H1 (cell line): ENCODE measurements at regions not wholly inside any gene's neighbourhood (a gene's known extent, or its start where the extent isn't known, plus 50 kb on each side); places are given as distances from the start of the nearest gene placed in this dataset.

Experiments
- CTCF ChIA-PET: fragments of 300-600 bp; sonication (Branson Sonifier 250); formaldehyde crosslinking; loops from one replicate; lab custom pipeline; 2021; ENCODE audit not compliant: partially characterized antibody; lab: Charles Lee
- POLR2A ChIA-PET: fragments of 300-600 bp; sonication (Branson Sonifier 250); formaldehyde crosslinking; loops from one replicate; lab custom pipeline; 2021; ENCODE audit warnings: inconsistent platforms; ENCODE audit not compliant: partially characterized antibody; lab: Charles Lee
- DNase-seq, 2 experiments: peaks; one replicate each; pipeline versions ENCODE4 v3.0.0 to v3.0.0-alpha.2; 2010 to 2022; ENCODE audit warnings: low spot score in 2 of 2, low read depth in 1 of 2, mixed read lengths in 1 of 2
- FAIRE-seq: peaks from 2 replicates; lab custom pipeline; 2011; peaks lifted over from hg19 to GRCh38; lab: Jason Lieb, UNC
- H2AFZ ChIP-seq: 2 replicates; pipeline ENCODE4 v1.8.1; 2012; ENCODE audit warnings: low read length, inconsistent platforms
- H2AK5ac ChIP-seq: 2 replicates; pipeline ENCODE4 v1.6.1; 2013; ENCODE audit warnings: low read depth, low read length
- H2BK120ac ChIP-seq: replicated peaks from 2 replicates; pipeline ENCODE3; 2013; ENCODE audit warnings: low read depth, low read length, inconsistent platforms
- H2BK12ac ChIP-seq: 2 replicates; pipeline ENCODE4 v1.6.1; 2013; ENCODE audit warnings: low read depth, low read length
- H2BK15ac ChIP-seq: 2 replicates; pipeline ENCODE4 v1.6.1; 2013; ENCODE audit warnings: low read length
- H2BK20ac ChIP-seq: 2 replicates; pipeline ENCODE4 v1.6.1; 2013; ENCODE audit warnings: low read length
- H2BK5ac ChIP-seq: 2 replicates; pipeline ENCODE4 v1.6.1; 2013; ENCODE audit warnings: low read depth, low read length
- H3K14ac ChIP-seq: 2 replicates; pipeline ENCODE4 v1.6.1; 2013; ENCODE audit warnings: inconsistent platforms; ENCODE audit not compliant: insufficient read length
- H3K18ac ChIP-seq: 2 replicates; pipeline ENCODE4 v1.6.1; 2013; ENCODE audit warnings: low read length; ENCODE audit errors: extremely low read depth
- H3K23ac ChIP-seq: 2 replicates; pipeline ENCODE4 v1.6.1; 2013; ENCODE audit warnings: inconsistent platforms; ENCODE audit not compliant: insufficient read length
- H3K23me2 ChIP-seq: 2 replicates; pipeline ENCODE4 v1.6.1; 2013; ENCODE audit warnings: low read depth, low read length
- H3K27ac ChIP-seq: 2 replicates; pipeline ENCODE4 v1.6.1; 2011; ENCODE audit warnings: low read depth, low read length, inconsistent platforms
- H3K27me3 ChIP-seq, 4 experiments: replicated peaks in 1 of 4; 1 replicate in 1 of 4; 2 replicates in 3 of 4; pipeline versions ENCODE4 v1.6.1 to v1.8.1; 2011 to 2013; ENCODE audit warnings: low read length in 3 of 4, mild to moderate bottlenecking in 3 of 4, inconsistent platforms in 2 of 4, mixed read lengths in 2 of 4, moderate library complexity in 1 of 4; ENCODE audit not compliant: control insufficient read depth in 3 of 4, insufficient read depth in 3 of 4; ENCODE audit errors: extremely low read depth in 1 of 4
- H3K36me3 ChIP-seq, 4 experiments: 2 replicates each; pipeline versions ENCODE4 v1.6.1 to v1.8.1; 2011 to 2013; ENCODE audit warnings: mild to moderate bottlenecking in 4 of 4, low read length in 3 of 4, moderate library complexity in 2 of 4, control low read depth in 1 of 4, inconsistent platforms in 1 of 4; ENCODE audit not compliant: insufficient read depth in 4 of 4, control insufficient read depth in 2 of 4
- H3K4ac ChIP-seq: replicated peaks from 2 replicates; pipeline ENCODE3; 2013; ENCODE audit warnings: low read length, low read depth, mixed read lengths, inconsistent platforms; ENCODE audit not compliant: insufficient read length
- H3K4me1 ChIP-seq, 4 experiments: replicated peaks in 1 of 4; 1 replicate in 1 of 4; 2 replicates in 3 of 4; pipeline versions ENCODE4 v1.6.1 to v1.8.1; 2011 to 2013; ENCODE audit warnings: low read length in 3 of 4, inconsistent platforms in 2 of 4, mixed read lengths in 1 of 4; ENCODE audit not compliant: insufficient read depth in 4 of 4, control insufficient read depth in 3 of 4
- H3K4me2 ChIP-seq, 2 experiments: 2 replicates each; pipeline versions ENCODE4 v1.6.1 to v1.8.1; 2011 to 2013; ENCODE audit warnings: low read depth in 2 of 2, low read length in 2 of 2, control low read depth in 1 of 2, inconsistent platforms in 1 of 2, mild to moderate bottlenecking in 1 of 2; ENCODE audit not compliant: insufficient read depth in 1 of 2
- H3K4me3 ChIP-seq, 4 experiments: fragments of 200-600, 300-600 bp in 1 of 4; sonication (generic), shearing (Covaris generic), sonication (Bioruptor Twin) in 1 of 4; 2 replicates each; pipeline versions ENCODE4 v1.5.1 to v1.8.1; 2011 to 2016; ENCODE audit warnings: low read length in 4 of 4, low read depth in 3 of 4, control low read depth in 2 of 4, inconsistent platforms in 2 of 4, mild to moderate bottlenecking in 2 of 4, mixed read lengths in 1 of 4, moderate library complexity in 1 of 4; ENCODE audit not compliant: insufficient read depth in 2 of 4; ENCODE audit errors: extremely low read depth in 1 of 4
- H3K56ac ChIP-seq: replicated peaks from 2 replicates; pipeline ENCODE3; 2013; ENCODE audit warnings: low read depth, mild to moderate bottlenecking, mixed read lengths, low read length, inconsistent platforms; ENCODE audit not compliant: insufficient read length
- H3K79me1 ChIP-seq: 2 replicates; pipeline ENCODE4 v1.6.1; 2013; ENCODE audit warnings: low read depth, low read length, control low read depth
- H3K79me2 ChIP-seq, 2 experiments: 2 replicates each; pipeline versions ENCODE4 v1.6.1 to v1.8.1; 2012 to 2013; ENCODE audit warnings: low read length in 2 of 2, mild to moderate bottlenecking in 2 of 2, inconsistent platforms in 1 of 2; ENCODE audit not compliant: insufficient read depth in 2 of 2, control insufficient read depth in 1 of 2
- H3K9ac ChIP-seq, 4 experiments: replicated peaks in 1 of 4; 1 replicate in 1 of 4; 2 replicates in 3 of 4; pipeline versions ENCODE4 v1.6.1 to v1.8.1; 2011 to 2013; ENCODE audit warnings: low read depth in 3 of 4, low read length in 3 of 4, control low read depth in 2 of 4, mild to moderate bottlenecking in 2 of 4, moderate library complexity in 2 of 4, inconsistent platforms in 1 of 4; ENCODE audit errors: extremely low read depth in 1 of 4
- H3K9me3 ChIP-seq, 2 experiments: 2 replicates each; pipeline versions ENCODE4 v1.6.1 to v1.8.1; 2012 to 2013; ENCODE audit warnings: mild to moderate bottlenecking in 2 of 2, moderate library complexity in 2 of 2, control low read depth in 1 of 2, inconsistent platforms in 1 of 2, low read depth in 1 of 2, low read length in 1 of 2, mixed read lengths in 1 of 2; ENCODE audit not compliant: insufficient read depth in 2 of 2
- H4K20me1 ChIP-seq, 2 experiments: replicated peaks in 1 of 2; 2 replicates each; pipeline versions ENCODE3 to v1.8.1; 2011 to 2013; ENCODE audit warnings: inconsistent platforms in 2 of 2, low read length in 2 of 2, mild to moderate bottlenecking in 1 of 2; ENCODE audit not compliant: insufficient read depth in 2 of 2, control insufficient read depth in 1 of 2
- H4K5ac ChIP-seq: 2 replicates; pipeline ENCODE4 v1.6.1; 2013; ENCODE audit warnings: low read length, low read depth, mixed read lengths, inconsistent platforms; ENCODE audit not compliant: insufficient read length
- H4K8ac ChIP-seq: 2 replicates; pipeline ENCODE4 v1.8.0; 2013; ENCODE audit warnings: mild to moderate bottlenecking, moderate library complexity, low read length, inconsistent platforms; ENCODE audit not compliant: insufficient read depth; ENCODE audit errors: extremely low read depth
- H4K91ac ChIP-seq: replicated peaks from 2 replicates; pipeline ENCODE3; 2013; ENCODE audit warnings: low read length, mixed read lengths, inconsistent platforms; ENCODE audit not compliant: insufficient read length
- CHD1 ChIP-seq: IDR thresholded peaks from 2 replicates; pipeline ENCODE4 v1.6.1; 2012; ENCODE audit warnings: low read depth, low read length, improper control_type of control experiment
- EGR1 ChIP-seq: IDR thresholded peaks from 2 replicates; pipeline ENCODE4 v1.6.1; 2011; ENCODE audit warnings: low read depth, low read length, borderline replicate concordance
- FOSL1 ChIP-seq: IDR thresholded peaks from 2 replicates; pipeline ENCODE4 v1.6.1; 2011; ENCODE audit warnings: mild to moderate bottlenecking, low read depth, low read length, moderate library complexity; ENCODE audit not compliant: insufficient read depth
- JUND ChIP-seq: IDR thresholded peaks from 2 replicates; pipeline ENCODE4 v1.6.1; 2011; ENCODE audit warnings: mild to moderate bottlenecking, improper control_type of control experiment, low read length
- KDM1A ChIP-seq: fragments of 200-600, 300-600 bp; sonication (generic); IDR thresholded peaks from 2 replicates; pipeline ENCODE4 v1.7.1; 2016; ENCODE audit warnings: mild to moderate bottlenecking, low read length, borderline replicate concordance
- KDM4A ChIP-seq: IDR thresholded peaks from one replicate; pipeline ENCODE4 v1.7.1; 2012; ENCODE audit warnings: low read depth, mild to moderate bottlenecking, moderate library complexity, low read length, inconsistent platforms; ENCODE audit not compliant: severe bottlenecking
- SP1 ChIP-seq: IDR thresholded peaks from 2 replicates; pipeline ENCODE4 v1.6.1; 2011; ENCODE audit warnings: low read depth, low read length
- SUZ12 ChIP-seq: fragments of 200-600 bp; sonication (generic); IDR thresholded peaks from 2 replicates; pipeline ENCODE4 v1.6.1; 2012; ENCODE audit warnings: mild to moderate bottlenecking, inconsistent platforms, low read length, moderate library complexity, mixed read lengths
- TCF12 ChIP-seq: IDR thresholded peaks from 2 replicates; pipeline ENCODE4 v1.6.1; 2011; ENCODE audit warnings: low read depth, mild to moderate bottlenecking, low read length
- ZNF274 ChIP-seq: IDR thresholded peaks from 2 replicates; pipeline ENCODE4 v1.7.0; 2012; ENCODE audit warnings: low read length, borderline replicate concordance; ENCODE audit errors: extremely low read depth
- WGBS, 2 experiments: shearing (Covaris generic) in 1 of 2; methylation state at CpG; one replicate each; pipeline versions ENCODE4 v1.1.6 to v1.1.7; 2013 to 2015; ENCODE audit warnings: low lambda C conversion rate in 2 of 2, mixed read lengths in 2 of 2, inconsistent platforms in 1 of 2, low coverage in 1 of 2, missing lambda C conversion rate in 1 of 2; ENCODE audit not compliant: insufficient replicate concordance in 2 of 2, insufficient coverage in 1 of 2, insufficient read length in 1 of 2; ENCODE audit errors: extremely low coverage in 1 of 2, missing lambda C conversion rate in 1 of 2; 5-methylcytosine and 5-hydroxymethylcytosine counted together
- TF ChIP-seq, protein P1 (sequence below): IDR thresholded peaks from 2 replicates; pipeline ENCODE4 v1.6.1; 2012; ENCODE audit warnings: low read length, inconsistent platforms

DNA sequence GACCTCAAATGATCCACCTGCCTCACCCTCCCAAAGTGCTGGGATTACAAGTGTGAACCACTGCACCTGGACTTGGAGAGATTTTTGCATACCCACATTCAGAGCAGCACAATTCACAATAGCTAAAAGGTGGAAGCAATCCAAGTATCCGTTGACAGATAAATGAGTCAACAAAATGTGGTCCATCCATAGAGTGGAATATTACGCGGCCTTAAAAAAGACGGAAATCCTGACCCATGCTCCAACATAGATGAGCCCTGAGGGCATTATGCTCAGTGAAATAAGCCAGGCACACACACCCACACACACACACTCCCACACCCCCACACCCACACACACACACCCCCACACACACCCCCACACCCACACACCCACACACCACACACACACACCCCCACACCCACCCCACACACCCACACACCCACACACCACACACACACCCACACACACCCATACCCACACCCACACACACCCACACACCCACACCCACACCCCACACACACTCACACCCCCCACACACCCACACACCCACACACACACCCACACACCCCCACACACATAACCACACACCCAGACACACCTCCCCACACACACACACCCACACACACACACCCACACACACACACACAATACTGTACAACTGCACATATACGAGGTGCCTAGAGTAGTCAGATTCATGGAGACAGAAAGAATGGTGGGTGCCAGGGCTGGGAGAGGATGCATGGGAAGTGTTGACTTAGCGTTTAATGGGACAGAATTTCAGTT, 124.7 kb downstream of the FOXL1 start:
- ChIA-PET CTCF (interaction anchor here (1.1 to 1.2 kb wide), 2 partner anchors 77 to 170 kb away, joined by 3 read pairs; no protein-coding TSS in a partner anchor), POLR2A (no interaction called here)
- no peak overlapping the region for H3K18ac ChIP-seq
- no peak for TF ChIP-seq TCF12
- TF ChIP-seq SP1, result no peak
- no peak for TF ChIP-seq FOSL1
- TF ChIP-seq EGR1, result no peak
- TF ChIP-seq ZNF274, result no peak
- no peak for TF ChIP-seq JUND
- no peak for TF ChIP-seq KDM1A
- no peak for TF ChIP-seq CHD1
- TF ChIP-seq SUZ12, result no peak
- TF ChIP-seq, protein P1, sequence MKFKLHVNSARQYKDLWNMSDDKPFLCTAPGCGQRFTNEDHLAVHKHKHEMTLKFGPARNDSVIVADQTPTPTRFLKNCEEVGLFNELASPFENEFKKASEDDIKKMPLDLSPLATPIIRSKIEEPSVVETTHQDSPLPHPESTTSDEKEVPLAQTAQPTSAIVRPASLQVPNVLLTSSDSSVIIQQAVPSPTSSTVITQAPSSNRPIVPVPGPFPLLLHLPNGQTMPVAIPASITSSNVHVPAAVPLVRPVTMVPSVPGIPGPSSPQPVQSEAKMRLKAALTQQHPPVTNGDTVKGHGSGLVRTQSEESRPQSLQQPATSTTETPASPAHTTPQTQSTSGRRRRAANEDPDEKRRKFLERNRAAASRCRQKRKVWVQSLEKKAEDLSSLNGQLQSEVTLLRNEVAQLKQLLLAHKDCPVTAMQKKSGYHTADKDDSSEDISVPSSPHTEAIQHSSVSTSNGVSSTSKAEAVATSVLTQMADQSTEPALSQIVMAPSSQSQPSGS, result no peak
- no peak for TF ChIP-seq KDM4A

More for the DNA sequence above, 124.7 kb downstream of the FOXL1 start:
- H3K23me2 ChIP-seq, result peaks cover 4% of the 10 kb centered on the region; the same call in 1 of the 2 replicates
- H4K8ac ChIP-seq, result no peak overlapping the region
- DNase-seq, result no peak
- no peaks in the 10 kb centered on the region; a peak in 1 of 4 replicates for H3K9me3 ChIP-seq
- H2AK5ac ChIP-seq, result no peak overlapping the region
- H3K79me2 ChIP-seq, result no peaks in the 10 kb centered on the region
- no peaks in the 10 kb centered on the region for H3K27me3 ChIP-seq
- no peak overlapping the region for H2BK12ac ChIP-seq
- H4K91ac ChIP-seq, result no peak overlapping the region
- H3K9ac ChIP-seq, result no peak overlapping the region
- no peaks in the 10 kb centered on the region for H4K20me1 ChIP-seq
- no peak overlapping the region for H2AFZ ChIP-seq
- no peak overlapping the region for H2BK120ac ChIP-seq
- H2BK15ac ChIP-seq, result no peak overlapping the region
- WGBS, 2 experiments, result 95% methylated on average over 5 of the region's 6 CpGs; no CpG with 5 or more reads in 1 of the 2 experiments
- no peak overlapping the region for H3K4me3 ChIP-seq
- H3K56ac ChIP-seq, result no peak overlapping the region
- H3K27ac ChIP-seq, result no peak overlapping the region
- H3K23ac ChIP-seq, result no peak overlapping the region
- H3K79me1 ChIP-seq, result no peaks in the 10 kb centered on the region
- FAIRE-seq, result no peak
- H3K4ac ChIP-seq, result no peak overlapping the region
- no peaks in the 10 kb centered on the region for H3K36me3 ChIP-seq
- H4K5ac ChIP-seq, result no peak overlapping the region
- H2BK20ac ChIP-seq, result no peak overlapping the region
- H3K4me1 ChIP-seq, result peaks cover 0 to 2% (median 0%) of the 10 kb centered on the region in 4 experiments; a peak in 2 of 7 replicates
- H2BK5ac ChIP-seq, result no peak overlapping the region
- H3K4me2 ChIP-seq, result no peak overlapping the region
- no peak overlapping the region for H3K14ac ChIP-seq
